ENCODE measurements at regions not wholly inside any gene's neighbourhood (a gene's known extent, or its start where the extent isn't known, plus 50 kb on each side); places are given as distances from the start of the nearest gene placed in this dataset.

DNA sequence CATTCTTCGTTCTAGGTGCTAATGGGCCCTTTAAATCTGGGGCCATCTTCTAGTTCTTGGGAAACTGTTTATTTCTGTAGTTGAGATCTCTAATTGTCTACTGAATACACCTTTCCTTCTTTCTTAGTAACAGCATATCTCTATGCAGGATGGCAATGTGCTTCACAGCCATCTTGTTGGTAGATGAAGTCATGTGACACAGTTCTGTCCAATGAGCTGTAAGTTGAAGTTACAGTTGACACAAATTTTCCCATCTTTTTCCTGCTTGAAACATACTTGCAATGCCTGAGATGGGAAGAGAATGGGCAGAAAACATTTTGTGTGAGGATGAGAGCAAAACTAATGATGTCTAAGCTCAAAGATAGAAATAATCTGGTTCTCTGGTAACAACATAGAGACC lies 57.3 kb upstream of the PHLPP1 start:
- H3K27ac ChIP-seq: no peak overlapping the region
- TF ChIP-seq, protein P1, sequence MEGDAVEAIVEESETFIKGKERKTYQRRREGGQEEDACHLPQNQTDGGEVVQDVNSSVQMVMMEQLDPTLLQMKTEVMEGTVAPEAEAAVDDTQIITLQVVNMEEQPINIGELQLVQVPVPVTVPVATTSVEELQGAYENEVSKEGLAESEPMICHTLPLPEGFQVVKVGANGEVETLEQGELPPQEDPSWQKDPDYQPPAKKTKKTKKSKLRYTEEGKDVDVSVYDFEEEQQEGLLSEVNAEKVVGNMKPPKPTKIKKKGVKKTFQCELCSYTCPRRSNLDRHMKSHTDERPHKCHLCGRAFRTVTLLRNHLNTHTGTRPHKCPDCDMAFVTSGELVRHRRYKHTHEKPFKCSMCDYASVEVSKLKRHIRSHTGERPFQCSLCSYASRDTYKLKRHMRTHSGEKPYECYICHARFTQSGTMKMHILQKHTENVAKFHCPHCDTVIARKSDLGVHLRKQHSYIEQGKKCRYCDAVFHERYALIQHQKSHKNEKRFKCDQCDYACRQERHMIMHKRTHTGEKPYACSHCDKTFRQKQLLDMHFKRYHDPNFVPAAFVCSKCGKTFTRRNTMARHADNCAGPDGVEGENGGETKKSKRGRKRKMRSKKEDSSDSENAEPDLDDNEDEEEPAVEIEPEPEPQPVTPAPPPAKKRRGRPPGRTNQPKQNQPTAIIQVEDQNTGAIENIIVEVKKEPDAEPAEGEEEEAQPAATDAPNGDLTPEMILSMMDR (conservative IDR thresholded peaks at IDR 0.05): no peak

DNA sequence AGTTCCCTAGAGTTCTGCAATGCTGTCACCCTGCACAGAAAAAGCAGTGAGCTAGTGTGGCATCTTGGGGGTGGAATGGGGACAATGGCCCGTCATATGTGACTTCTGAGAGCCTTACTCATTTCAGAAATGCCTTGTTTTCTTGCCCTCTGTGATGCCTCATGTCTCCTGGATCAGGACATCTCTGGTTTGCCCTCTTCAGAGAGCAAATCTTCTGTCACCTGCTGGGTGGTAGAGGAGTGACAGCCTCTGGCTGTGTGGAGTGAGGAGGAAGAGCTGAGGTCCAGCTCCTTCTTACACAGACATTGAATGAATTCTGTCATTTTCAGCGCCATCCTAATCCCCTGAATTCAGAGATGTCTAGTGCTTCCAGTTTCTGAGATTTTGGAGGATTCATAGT lies 55.6 kb upstream of the PHLPP1 start:
- TF ChIP-seq, protein P1 (conservative IDR thresholded peaks at IDR 0.05): 0 out of 2 replicates have a peak, but pooled peaks have one; percentile 10
- no peak overlapping the region for H3K27ac ChIP-seq

DNA sequence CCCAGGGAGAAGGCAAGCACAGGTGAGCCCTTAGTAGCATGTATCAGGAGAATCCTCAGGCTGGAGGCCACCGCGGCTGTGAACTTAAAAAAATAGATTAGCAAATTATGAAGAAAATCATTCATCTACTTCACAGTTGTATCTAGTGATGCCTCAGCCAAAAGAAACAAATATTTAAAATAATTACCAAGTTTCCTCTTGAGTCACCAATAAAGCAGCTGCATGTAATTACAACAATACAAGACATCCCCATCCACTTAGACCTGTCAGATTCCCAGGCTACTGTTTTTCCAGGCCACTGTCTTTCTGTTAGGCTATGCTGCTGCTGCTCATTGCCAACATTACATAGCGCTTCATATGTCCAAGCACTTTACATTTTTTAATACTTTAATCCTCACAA lies 54.6 kb upstream of the PHLPP1 start:
- H3K27ac ChIP-seq: no peak overlapping the region
- TF ChIP-seq, protein P1 (conservative IDR thresholded peaks at IDR 0.05): no peak

DNA sequence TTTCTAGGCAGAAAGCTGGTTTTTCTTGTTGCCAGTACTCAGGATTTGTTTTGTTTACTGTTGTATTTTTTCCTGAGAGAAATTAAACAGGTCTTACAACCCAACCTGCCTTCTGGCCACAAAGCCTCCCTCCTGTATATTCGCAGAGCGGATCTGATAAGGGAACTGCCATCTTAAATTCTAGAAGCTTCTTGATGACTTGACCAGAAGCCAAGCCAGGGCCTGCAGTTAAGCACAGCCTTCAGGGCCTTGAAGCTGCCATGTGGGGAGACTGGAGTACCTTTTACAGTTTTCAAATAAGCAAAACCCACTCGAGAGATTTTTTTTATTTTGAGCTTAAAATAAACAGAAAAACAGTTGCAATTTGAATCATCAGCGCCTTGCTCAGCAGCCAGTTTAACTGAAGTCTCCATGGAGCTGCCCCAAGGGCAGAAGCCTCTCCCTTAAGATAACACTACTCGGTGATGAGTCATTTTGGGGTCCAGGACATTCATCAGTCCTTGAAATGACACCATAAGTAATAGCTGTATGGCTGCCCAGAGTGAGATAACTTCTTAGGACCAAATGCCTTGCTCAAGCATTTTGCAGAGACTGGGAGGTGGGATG lies 51.5 kb upstream of the PHLPP1 start:
- TF ChIP-seq, protein P1 (conservative IDR thresholded peaks at IDR 0.05): no peak
- H3K27ac ChIP-seq: peak overlapping the region; percentile 53

DNA sequence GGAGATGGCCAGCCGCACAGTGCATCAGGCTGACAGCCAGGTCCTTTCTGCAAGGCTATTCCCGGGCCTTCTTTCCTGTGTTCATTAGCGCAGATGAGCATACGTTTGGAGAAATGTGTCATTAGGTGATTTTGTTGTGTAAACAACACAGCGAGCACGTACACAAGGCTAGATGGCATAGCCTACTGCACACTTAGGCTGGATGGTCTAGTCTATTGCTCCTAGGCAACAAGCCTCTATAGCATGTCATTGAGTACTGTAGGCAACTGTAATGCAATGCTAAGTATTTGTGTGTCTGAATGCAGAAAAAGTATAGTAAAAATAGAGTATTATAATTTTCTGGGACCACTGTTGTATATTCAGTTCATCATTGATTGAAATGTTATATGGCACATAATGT lies 50.9 kb upstream of the PHLPP1 start:
- peak overlapping the region; percentile 53; the same call in 1 of the 2 replicates for H3K27ac ChIP-seq
- TF ChIP-seq, protein P1 (conservative IDR thresholded peaks at IDR 0.05): no peak

DNA sequence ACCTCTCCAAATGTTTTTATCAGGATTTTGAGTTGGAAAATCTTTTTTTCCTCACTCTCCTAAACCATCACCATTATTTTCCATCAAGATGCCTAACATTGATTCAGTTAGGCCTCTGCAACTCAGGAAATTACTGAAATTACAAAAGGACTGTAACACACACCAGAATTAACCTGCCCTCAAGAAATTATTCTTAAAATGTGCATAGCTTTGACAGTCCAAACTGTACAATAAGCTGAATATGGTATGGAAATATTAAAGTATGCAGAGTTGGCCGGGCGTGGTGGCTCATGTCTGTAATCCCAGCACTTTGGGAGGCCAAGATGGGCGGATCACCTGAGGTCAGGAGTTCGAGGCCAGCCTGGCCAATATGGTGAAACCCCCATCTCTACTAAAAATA lies 50.2 kb upstream of the PHLPP1 start:
- TF ChIP-seq, protein P1 (conservative IDR thresholded peaks at IDR 0.05): no peak

More for the DNA sequence above, 50.2 kb upstream of the PHLPP1 start:
- H3K27ac ChIP-seq: no peak overlapping the region

Data from VCaP (cell line).